Esophagus (tissue), 2 donors: ENCODE measurements at regions not wholly inside any gene's neighbourhood (a gene's known extent, or its start where the extent isn't known, plus 50 kb on each side); places are given as distances from the start of the nearest gene placed in this dataset.

ENCODE experiments used
- H3K27ac ChIP-seq, 2 donors: one replicate each; pipeline ENCODE4 v1.5.1; 2013; ENCODE audit warnings: low read depth in 2 of 2, mild to moderate bottlenecking in 2 of 2, inconsistent platforms in 1 of 2, low read length in 1 of 2, moderate library complexity in 1 of 2
- H3K27me3 ChIP-seq, 2 donors: one replicate each; pipeline ENCODE4 v1.6.1; 2013; ENCODE audit warnings: low read length in 2 of 2, control low read depth in 1 of 2, mild to moderate bottlenecking in 1 of 2; ENCODE audit not compliant: insufficient read depth in 2 of 2, control insufficient read depth in 1 of 2
- H3K36me3 ChIP-seq, 2 donors: one replicate each; pipeline ENCODE4 v1.6.1; 2013; ENCODE audit warnings: low read length in 1 of 2; ENCODE audit not compliant: control insufficient read depth in 2 of 2, insufficient read depth in 2 of 2
- H3K4me1 ChIP-seq, 2 donors: one replicate each; pipeline ENCODE4 v1.6.1; 2013; ENCODE audit warnings: low read length in 1 of 2; ENCODE audit not compliant: control insufficient read depth in 2 of 2, insufficient read depth in 2 of 2
- H3K4me3 ChIP-seq, 2 donors: one replicate each; pipeline ENCODE4 v1.5.1; 2013; ENCODE audit warnings: low read length in 2 of 2, mild to moderate bottlenecking in 2 of 2, low read depth in 1 of 2, moderate library complexity in 1 of 2
- H3K9me3 ChIP-seq, 2 donors: one replicate each; pipeline ENCODE4 v1.6.1; 2013; ENCODE audit warnings: mild to moderate bottlenecking in 2 of 2, low read depth in 1 of 2, low read length in 1 of 2, moderate library complexity in 1 of 2; ENCODE audit not compliant: control insufficient read depth in 2 of 2, insufficient read depth in 1 of 2
- WGBS, 2 donors: extraction: QIAGEN DNeasy Blood & Tissue Kit; methylation state at CpG; one replicate each; pipeline ENCODE4 v1.1.7; 2013; 5-methylcytosine and 5-hydroxymethylcytosine counted together
- donor health status: healthy with polysubstance abuse.
- donor health status: Bipolar disorder and iron deficiency.

- H3K27ac ChIP-seq = no peak overlapping the region
- H3K27me3 ChIP-seq = no peaks in the 10 kb centered on the region
- H3K9me3 ChIP-seq = no peaks in the 10 kb centered on the region
- H3K4me1 ChIP-seq = no peaks in the 10 kb centered on the region
- 92 to 93% methylated on average over 8 of the region's 8 CpGs for whole genome bisulfite sequencing, 2 donors
- H3K36me3 ChIP-seq = no peaks in the 10 kb centered on the region
- no peak overlapping the region for H3K4me3 ChIP-seq
Measured at GRCh38 chr12:66942741-66943465, 264.0 kb upstream of the GRIP1 start.

GRCh38 chr12:66944365-66944764 is 265.5 kb upstream of the GRIP1 start:
- 35 to 40% methylated on average over 2 of the region's 2 CpGs for WGBS, 2 donors
- no peaks in the 10 kb centered on the region for H3K27me3 ChIP-seq
- no peak overlapping the region for H3K4me3 ChIP-seq
- no peaks in the 10 kb centered on the region for H3K9me3 ChIP-seq
- H3K27ac ChIP-seq = peak overlapping the region; percentile 56 to 79
- no peaks in the 10 kb centered on the region for H3K36me3 ChIP-seq
- H3K4me1 ChIP-seq = no peaks in the 10 kb centered on the region

GRCh38 chr12:66945189-66945817 is 266.4 kb upstream of the GRIP1 start:
- Histone ChIP-seq H3K27ac (peak overlapping the region; percentile 71 to 79), H3K36me3 (no peaks in the 10 kb centered on the region), H3K4me3 (peak overlapping the region in 1 of 2 donors; percentile 21), H3K27me3 (no peaks in the 10 kb centered on the region), H3K4me1 (no peaks in the 10 kb centered on the region), H3K9me3 (no peaks in the 10 kb centered on the region)
- 53 to 69% methylated on average over 6 of the region's 6 CpGs for WGBS, 2 donors

- Histone ChIP-seq H3K36me3 (no peaks in the 10 kb centered on the region), H3K4me1 (no peaks in the 10 kb centered on the region), H3K27ac (no peak overlapping the region), H3K27me3 (no peaks in the 10 kb centered on the region), H3K9me3 (no peaks in the 10 kb centered on the region), H3K4me3 (no peak overlapping the region)
- 83 to 84% methylated on average over 4 of the region's 4 CpGs for WGBS, 2 donors
Measured at GRCh38 chr12:66947119-66947518, 268.2 kb upstream of the GRIP1 start.

- no peak overlapping the region for H3K4me3 ChIP-seq
- H3K4me1 ChIP-seq = no peaks in the 10 kb centered on the region
- no peaks in the 10 kb centered on the region for H3K9me3 ChIP-seq
- WGBS, 2 donors = 77 to 78% methylated on average over 1 of the region's 1 CpG
- no peaks in the 10 kb centered on the region for H3K27me3 ChIP-seq
- no peak overlapping the region for H3K27ac ChIP-seq
- no peaks in the 10 kb centered on the region for H3K36me3 ChIP-seq
Measured at GRCh38 chr12:66952668-66953067, 273.8 kb upstream of the GRIP1 start.

GRCh38 chr12:66956300-66956699 is 277.4 kb upstream of the GRIP1 start:
- no peaks in the 10 kb centered on the region for H3K36me3 ChIP-seq
- WGBS, 2 donors = 74 to 76% methylated on average over 3 of the region's 3 CpGs
- no peak overlapping the region for H3K4me3 ChIP-seq
- H3K4me1 ChIP-seq = peaks cover 0 to 6% of the 10 kb centered on the region in 2 donors
- H3K27me3 ChIP-seq = no peaks in the 10 kb centered on the region
- H3K9me3 ChIP-seq = no peaks in the 10 kb centered on the region
- no peak overlapping the region for H3K27ac ChIP-seq

GRCh38 chr12:66959276-66959675 is 280.4 kb upstream of the GRIP1 start:
- no peak overlapping the region for H3K27ac ChIP-seq
- no peaks in the 10 kb centered on the region for H3K9me3 ChIP-seq
- no peaks in the 10 kb centered on the region for H3K36me3 ChIP-seq
- peaks cover 0 to 6% of the 10 kb centered on the region in 2 donors for H3K4me1 ChIP-seq
- H3K4me3 ChIP-seq = no peak overlapping the region
- no peaks in the 10 kb centered on the region for H3K27me3 ChIP-seq
- 41 to 45% methylated on average over 2 of the region's 2 CpGs for WGBS, 2 donors

- Histone ChIP-seq H3K27me3 (no peaks in the 10 kb centered on the region), H3K4me1 (peaks cover 0 to 6% of the 10 kb centered on the region in 2 donors), H3K9me3 (no peaks in the 10 kb centered on the region), H3K4me3 (no peak overlapping the region), H3K36me3 (no peaks in the 10 kb centered on the region), H3K27ac (no peak overlapping the region)
- 69 to 71% methylated on average over 1 of the region's 1 CpG for WGBS, 2 donors
Measured at GRCh38 chr12:66960006-66960405, 281.1 kb upstream of the GRIP1 start.

GRCh38 chr12:66960704-66961690 is 282.1 kb upstream of the GRIP1 start:
- Histone ChIP-seq H3K4me3 (no peak overlapping the region), H3K36me3 (no peaks in the 10 kb centered on the region), H3K27me3 (no peaks in the 10 kb centered on the region), H3K4me1 (peaks cover 0 to 6% of the 10 kb centered on the region in 2 donors), H3K9me3 (no peaks in the 10 kb centered on the region), H3K27ac (peak overlapping the region; percentile 15 to 62)
- 51 to 66% methylated on average over 6 of the region's 6 CpGs for WGBS, 2 donors
